ENCODE measurements at regions not wholly inside any gene's neighbourhood (a gene's known extent, or its start where the extent isn't known, plus 50 kb on each side); places are given as distances from the start of the nearest gene placed in this dataset.

- H3K9me3 Mint-ChIP-seq = peaks cover 14% of the 10 kb centered on the region
- no peak overlapping the region for H3K27ac Mint-ChIP-seq
- no peaks in the 10 kb centered on the region for H3K36me3 Mint-ChIP-seq
- ChIA-PET CTCF (no interaction called here), POLR2A (no interaction called here)
- H3K27me3 Mint-ChIP-seq (ENCODE audit: low read depth) = no peaks in the 10 kb centered on the region
- DNase-seq (ENCODE audit: low spot score) = no peak
- no peak overlapping the region for H3K4me3 Mint-ChIP-seq
- H3K4me1 Mint-ChIP-seq = peaks cover 18% of the 10 kb centered on the region
- ATAC-seq = no peak
- no peak for TF ChIP-seq ESRRA (CRISPR knock-in tag; IDR thresholded peaks at IDR 0.05; ENCODE audit: borderline replicate concordance)
- no peak for TF ChIP-seq AR (CRISPR knock-in tag; IDR thresholded peaks at IDR 0.05)
- TF ChIP-seq, protein P1, sequence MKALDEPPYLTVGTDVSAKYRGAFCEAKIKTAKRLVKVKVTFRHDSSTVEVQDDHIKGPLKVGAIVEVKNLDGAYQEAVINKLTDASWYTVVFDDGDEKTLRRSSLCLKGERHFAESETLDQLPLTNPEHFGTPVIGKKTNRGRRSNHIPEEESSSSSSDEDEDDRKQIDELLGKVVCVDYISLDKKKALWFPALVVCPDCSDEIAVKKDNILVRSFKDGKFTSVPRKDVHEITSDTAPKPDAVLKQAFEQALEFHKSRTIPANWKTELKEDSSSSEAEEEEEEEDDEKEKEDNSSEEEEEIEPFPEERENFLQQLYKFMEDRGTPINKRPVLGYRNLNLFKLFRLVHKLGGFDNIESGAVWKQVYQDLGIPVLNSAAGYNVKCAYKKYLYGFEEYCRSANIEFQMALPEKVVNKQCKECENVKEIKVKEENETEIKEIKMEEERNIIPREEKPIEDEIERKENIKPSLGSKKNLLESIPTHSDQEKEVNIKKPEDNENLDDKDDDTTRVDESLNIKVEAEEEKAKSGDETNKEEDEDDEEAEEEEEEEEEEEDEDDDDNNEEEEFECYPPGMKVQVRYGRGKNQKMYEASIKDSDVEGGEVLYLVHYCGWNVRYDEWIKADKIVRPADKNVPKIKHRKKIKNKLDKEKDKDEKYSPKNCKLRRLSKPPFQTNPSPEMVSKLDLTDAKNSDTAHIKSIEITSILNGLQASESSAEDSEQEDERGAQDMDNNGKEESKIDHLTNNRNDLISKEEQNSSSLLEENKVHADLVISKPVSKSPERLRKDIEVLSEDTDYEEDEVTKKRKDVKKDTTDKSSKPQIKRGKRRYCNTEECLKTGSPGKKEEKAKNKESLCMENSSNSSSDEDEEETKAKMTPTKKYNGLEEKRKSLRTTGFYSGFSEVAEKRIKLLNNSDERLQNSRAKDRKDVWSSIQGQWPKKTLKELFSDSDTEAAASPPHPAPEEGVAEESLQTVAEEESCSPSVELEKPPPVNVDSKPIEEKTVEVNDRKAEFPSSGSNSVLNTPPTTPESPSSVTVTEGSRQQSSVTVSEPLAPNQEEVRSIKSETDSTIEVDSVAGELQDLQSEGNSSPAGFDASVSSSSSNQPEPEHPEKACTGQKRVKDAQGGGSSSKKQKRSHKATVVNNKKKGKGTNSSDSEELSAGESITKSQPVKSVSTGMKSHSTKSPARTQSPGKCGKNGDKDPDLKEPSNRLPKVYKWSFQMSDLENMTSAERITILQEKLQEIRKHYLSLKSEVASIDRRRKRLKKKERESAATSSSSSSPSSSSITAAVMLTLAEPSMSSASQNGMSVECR (CRISPR knock-in tag; IDR thresholded peaks at IDR 0.05; ENCODE audit: borderline replicate concordance) = no peak
- no peak for TF ChIP-seq GRHL2 (CRISPR knock-in tag; IDR thresholded peaks at IDR 0.05; ENCODE audit: insufficient replicate concordance, severe bottlenecking)
- TF ChIP-seq ZNF416 (CRISPR knock-in tag; IDR thresholded peaks at IDR 0.05) = no peak
- TF ChIP-seq STAT6 (CRISPR knock-in tag; conservative IDR thresholded peaks at IDR 0.05; ENCODE audit: low read depth) = no peak
- no peak for TF ChIP-seq MLX (CRISPR knock-in tag; IDR thresholded peaks at IDR 0.05)
- TF ChIP-seq ZNF671 (CRISPR knock-in tag; IDR thresholded peaks at IDR 0.05) = no peak
- no peak for TF ChIP-seq HMGA2 (CRISPR knock-in tag; IDR thresholded peaks at IDR 0.05)
- TF ChIP-seq, protein P2, sequence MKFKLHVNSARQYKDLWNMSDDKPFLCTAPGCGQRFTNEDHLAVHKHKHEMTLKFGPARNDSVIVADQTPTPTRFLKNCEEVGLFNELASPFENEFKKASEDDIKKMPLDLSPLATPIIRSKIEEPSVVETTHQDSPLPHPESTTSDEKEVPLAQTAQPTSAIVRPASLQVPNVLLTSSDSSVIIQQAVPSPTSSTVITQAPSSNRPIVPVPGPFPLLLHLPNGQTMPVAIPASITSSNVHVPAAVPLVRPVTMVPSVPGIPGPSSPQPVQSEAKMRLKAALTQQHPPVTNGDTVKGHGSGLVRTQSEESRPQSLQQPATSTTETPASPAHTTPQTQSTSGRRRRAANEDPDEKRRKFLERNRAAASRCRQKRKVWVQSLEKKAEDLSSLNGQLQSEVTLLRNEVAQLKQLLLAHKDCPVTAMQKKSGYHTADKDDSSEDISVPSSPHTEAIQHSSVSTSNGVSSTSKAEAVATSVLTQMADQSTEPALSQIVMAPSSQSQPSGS (CRISPR knock-in tag; IDR thresholded peaks at IDR 0.05; ENCODE audit: borderline replicate concordance, low read depth) = no peak
- TF ChIP-seq, protein P3, sequence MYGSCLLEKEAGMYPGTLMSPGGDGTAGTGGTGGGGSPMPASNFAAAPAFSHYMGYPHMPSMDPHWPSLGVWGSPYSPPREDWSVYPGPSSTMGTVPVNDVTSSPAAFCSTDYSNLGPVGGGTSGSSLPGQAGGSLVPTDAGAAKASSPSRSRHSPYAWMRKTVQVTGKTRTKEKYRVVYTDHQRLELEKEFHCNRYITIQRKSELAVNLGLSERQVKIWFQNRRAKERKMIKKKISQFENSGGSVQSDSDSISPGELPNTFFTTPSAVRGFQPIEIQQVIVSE (CRISPR knock-in tag; IDR thresholded peaks at IDR 0.05; ENCODE audit: borderline replicate concordance) = no peak
- TF ChIP-seq TP53 (CRISPR knock-in tag; IDR thresholded peaks at IDR 0.05) = no peak
- TF ChIP-seq PREB (CRISPR knock-in tag; IDR thresholded peaks at IDR 0.05; ENCODE audit: borderline replicate concordance) = no peak
- TF ChIP-seq, protein P4, sequence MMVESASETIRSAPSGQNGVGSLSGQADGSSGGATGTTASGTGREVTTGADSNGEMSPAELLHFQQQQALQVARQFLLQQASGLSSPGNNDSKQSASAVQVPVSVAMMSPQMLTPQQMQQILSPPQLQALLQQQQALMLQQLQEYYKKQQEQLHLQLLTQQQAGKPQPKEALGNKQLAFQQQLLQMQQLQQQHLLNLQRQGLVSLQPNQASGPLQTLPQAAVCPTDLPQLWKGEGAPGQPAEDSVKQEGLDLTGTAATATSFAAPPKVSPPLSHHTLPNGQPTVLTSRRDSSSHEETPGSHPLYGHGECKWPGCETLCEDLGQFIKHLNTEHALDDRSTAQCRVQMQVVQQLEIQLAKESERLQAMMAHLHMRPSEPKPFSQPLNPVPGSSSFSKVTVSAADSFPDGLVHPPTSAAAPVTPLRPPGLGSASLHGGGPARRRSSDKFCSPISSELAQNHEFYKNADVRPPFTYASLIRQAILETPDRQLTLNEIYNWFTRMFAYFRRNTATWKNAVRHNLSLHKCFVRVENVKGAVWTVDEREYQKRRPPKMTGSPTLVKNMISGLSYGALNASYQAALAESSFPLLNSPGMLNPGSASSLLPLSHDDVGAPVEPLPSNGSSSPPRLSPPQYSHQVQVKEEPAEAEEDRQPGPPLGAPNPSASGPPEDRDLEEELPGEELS (CRISPR knock-in tag; IDR thresholded peaks at IDR 0.05) = no peak
- TF ChIP-seq, protein P5, sequence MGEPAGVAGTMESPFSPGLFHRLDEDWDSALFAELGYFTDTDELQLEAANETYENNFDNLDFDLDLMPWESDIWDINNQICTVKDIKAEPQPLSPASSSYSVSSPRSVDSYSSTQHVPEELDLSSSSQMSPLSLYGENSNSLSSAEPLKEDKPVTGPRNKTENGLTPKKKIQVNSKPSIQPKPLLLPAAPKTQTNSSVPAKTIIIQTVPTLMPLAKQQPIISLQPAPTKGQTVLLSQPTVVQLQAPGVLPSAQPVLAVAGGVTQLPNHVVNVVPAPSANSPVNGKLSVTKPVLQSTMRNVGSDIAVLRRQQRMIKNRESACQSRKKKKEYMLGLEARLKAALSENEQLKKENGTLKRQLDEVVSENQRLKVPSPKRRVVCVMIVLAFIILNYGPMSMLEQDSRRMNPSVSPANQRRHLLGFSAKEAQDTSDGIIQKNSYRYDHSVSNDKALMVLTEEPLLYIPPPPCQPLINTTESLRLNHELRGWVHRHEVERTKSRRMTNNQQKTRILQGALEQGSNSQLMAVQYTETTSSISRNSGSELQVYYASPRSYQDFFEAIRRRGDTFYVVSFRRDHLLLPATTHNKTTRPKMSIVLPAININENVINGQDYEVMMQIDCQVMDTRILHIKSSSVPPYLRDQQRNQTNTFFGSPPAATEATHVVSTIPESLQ (CRISPR knock-in tag; IDR thresholded peaks at IDR 0.05) = no peak
- no peak for TF ChIP-seq NR3C1 (CRISPR knock-in tag; conservative IDR thresholded peaks at IDR 0.05; ENCODE audit: low read depth)
- TF ChIP-seq ZNF423 (CRISPR knock-in tag; IDR thresholded peaks at IDR 0.05) = no peak
- TF ChIP-seq, protein P6, sequence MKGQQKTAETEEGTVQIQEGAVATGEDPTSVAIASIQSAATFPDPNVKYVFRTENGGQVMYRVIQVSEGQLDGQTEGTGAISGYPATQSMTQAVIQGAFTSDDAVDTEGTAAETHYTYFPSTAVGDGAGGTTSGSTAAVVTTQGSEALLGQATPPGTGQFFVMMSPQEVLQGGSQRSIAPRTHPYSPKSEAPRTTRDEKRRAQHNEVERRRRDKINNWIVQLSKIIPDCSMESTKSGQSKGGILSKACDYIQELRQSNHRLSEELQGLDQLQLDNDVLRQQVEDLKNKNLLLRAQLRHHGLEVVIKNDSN (CRISPR knock-in tag; IDR thresholded peaks at IDR 0.05) = no peak
Observed at GRCh38 chr16:50495673-50496072, 52.5 kb upstream of the NKD1 start.

Data from WTC11 (cell line).